ENCODE measurements at regions not wholly inside any gene's neighbourhood (a gene's known extent, or its start where the extent isn't known, plus 50 kb on each side); places are given as distances from the start of the nearest gene placed in this dataset.

- TF ChIP-seq CTCF (IDR thresholded peaks at IDR 0.05) (no peak), POLR2A (IDR thresholded peaks at IDR 0.05) (no peak), EP300 (IDR thresholded peaks at IDR 0.05) (no peak)
These were observed 195.8 kb downstream of the NDUFA10 start for GRCh38 chr2:239829326-239829725.

Data from tibial nerve (tissue), 4 donors.